ENCODE measurements at regions not wholly inside any gene's neighbourhood (a gene's known extent, or its start where the extent isn't known, plus 50 kb on each side); places are given as distances from the start of the nearest gene placed in this dataset.
"Not testable (repeated sequence)": the region's sequence is repeated elsewhere in the genome, so short reads cannot be mapped to it uniquely, and the experiment has no call there.

GRCh38 chr14:30362369-30363218 is 196.4 kb upstream of the G2E3 start:
- no peak overlapping the region for H3K4me3 ChIP-seq (replicated peaks; ENCODE audit: insufficient read depth, low read length)
- H3K27me3 ChIP-seq (ENCODE audit: insufficient read depth, poor library complexity, severe bottlenecking) = no peaks in the 10 kb centered on the region
- TF ChIP-seq SPI1 (IDR thresholded peaks at IDR 0.05; ENCODE audit: borderline replicate concordance, low read depth) (0 out of 2 replicates have a peak, but pooled peaks have one; percentile 3), CTCF (IDR thresholded peaks at IDR 0.05; ENCODE audit: insufficient read depth, low read length) (no peak)
- DNase-seq (ENCODE audit: low read depth in 1 of 2, low spot score in 1 of 2) = peak in 1 of 2 experiments; percentile 2
- no peak overlapping the region for H3K27ac ChIP-seq (replicated peaks)

- not testable (repeated sequence) for H3K4me3 ChIP-seq (replicated peaks; ENCODE audit: insufficient read depth, low read length); H3K27me3 ChIP-seq (ENCODE audit: insufficient read depth, poor library complexity, severe bottlenecking); H3K27ac ChIP-seq (replicated peaks); DNase-seq (ENCODE audit: low read depth in 1 of 2, low spot score in 1 of 2)
Observed at GRCh38 chr14:30363219-30363880, 195.6 kb upstream of the G2E3 start.

- no peak for TF ChIP-seq CTCF (IDR thresholded peaks at IDR 0.05; ENCODE audit: insufficient read depth, low read length)
- no peak for TF ChIP-seq POLR2AphosphoS5 (IDR thresholded peaks at IDR 0.05; ENCODE audit: low read depth)
- TF ChIP-seq GABPA (IDR thresholded peaks at IDR 0.05; ENCODE audit: low read depth) = no peak
- TF ChIP-seq REST (IDR thresholded peaks at IDR 0.05; ENCODE audit: insufficient replicate concordance, low read depth) = no peak
- no peak for TF ChIP-seq SPI1 (IDR thresholded peaks at IDR 0.05; ENCODE audit: borderline replicate concordance, low read depth)
- no peak for DNase-seq (ENCODE audit: low read depth in 1 of 2, low spot score in 1 of 2)
- no peaks in the 10 kb centered on the region for H3K27me3 ChIP-seq (ENCODE audit: insufficient read depth, poor library complexity, severe bottlenecking)
- H3K27ac ChIP-seq (replicated peaks) = no peak overlapping the region
- no peak overlapping the region for H3K4me3 ChIP-seq (replicated peaks; ENCODE audit: insufficient read depth, low read length)
Observed at GRCh38 chr14:30369502-30370180, 189.3 kb upstream of the G2E3 start.

GRCh38 chr14:30373053-30373452 is 185.9 kb upstream of the G2E3 start:
- TF ChIP-seq POLR2AphosphoS5 (IDR thresholded peaks at IDR 0.05; ENCODE audit: low read depth) (no peak), REST (IDR thresholded peaks at IDR 0.05; ENCODE audit: insufficient replicate concordance, low read depth) (no peak), SPI1 (IDR thresholded peaks at IDR 0.05; ENCODE audit: borderline replicate concordance, low read depth) (no peak), CTCF (IDR thresholded peaks at IDR 0.05; ENCODE audit: insufficient read depth, low read length) (no peak), GABPA (IDR thresholded peaks at IDR 0.05; ENCODE audit: low read depth) (no peak)
- no peak overlapping the region for H3K4me3 ChIP-seq (replicated peaks; ENCODE audit: insufficient read depth, low read length)
- DNase-seq (ENCODE audit: low read depth in 1 of 2, low spot score in 1 of 2) = no peak
- H3K27ac ChIP-seq (replicated peaks) = no peak overlapping the region
- no peaks in the 10 kb centered on the region for H3K27me3 ChIP-seq (ENCODE audit: insufficient read depth, poor library complexity, severe bottlenecking)

Measured in HL-60 (cell line).